ENCODE measurements at regions not wholly inside any gene's neighbourhood (a gene's known extent, or its start where the extent isn't known, plus 50 kb on each side); places are given as distances from the start of the nearest gene placed in this dataset.

DNA sequence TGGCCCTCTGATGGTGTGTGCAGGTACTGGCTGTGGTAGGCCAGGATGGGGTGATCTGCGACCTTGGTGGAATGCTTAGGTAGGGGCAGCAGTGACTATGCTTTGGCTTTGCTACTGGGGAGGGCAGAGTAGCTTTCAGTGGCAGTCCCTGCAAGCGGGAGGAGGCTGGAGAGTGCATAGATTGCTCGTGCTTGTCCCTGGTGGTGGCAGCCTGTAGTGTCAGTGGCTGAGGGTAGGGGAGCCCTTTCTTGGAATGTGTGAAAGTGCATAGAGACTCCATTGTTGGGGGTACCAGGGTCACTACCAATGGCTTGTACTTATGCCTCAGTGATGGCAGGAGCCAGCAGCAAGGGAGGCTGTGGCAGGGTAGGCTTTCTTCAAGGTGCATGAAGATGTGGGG, 582.6 kb downstream of the MRPL39 start:
- DNase-seq (ENCODE audit: low spot score) = no peak

DNA sequence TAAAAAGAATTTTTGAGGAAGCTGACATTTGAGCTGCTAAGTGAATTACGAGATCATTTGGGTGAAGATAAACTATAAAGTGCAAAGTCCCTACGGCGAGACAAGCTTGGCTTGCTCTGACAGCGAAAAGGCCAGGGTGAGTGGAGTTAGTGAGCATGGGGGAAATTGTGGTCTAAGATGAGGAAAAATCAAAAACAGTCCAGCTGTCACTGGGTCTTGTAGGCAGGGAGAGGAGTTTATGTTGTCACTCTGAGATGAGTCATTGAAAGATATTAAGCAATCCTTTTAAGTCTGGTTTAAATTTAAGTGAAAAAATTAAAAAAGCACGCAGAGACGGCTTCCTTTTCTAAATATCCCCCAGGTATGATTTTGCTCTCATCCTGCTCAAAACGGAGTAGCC, 601.9 kb downstream of the MRPL39 start:
- no peak for DNase-seq (ENCODE audit: low spot score)

DNA sequence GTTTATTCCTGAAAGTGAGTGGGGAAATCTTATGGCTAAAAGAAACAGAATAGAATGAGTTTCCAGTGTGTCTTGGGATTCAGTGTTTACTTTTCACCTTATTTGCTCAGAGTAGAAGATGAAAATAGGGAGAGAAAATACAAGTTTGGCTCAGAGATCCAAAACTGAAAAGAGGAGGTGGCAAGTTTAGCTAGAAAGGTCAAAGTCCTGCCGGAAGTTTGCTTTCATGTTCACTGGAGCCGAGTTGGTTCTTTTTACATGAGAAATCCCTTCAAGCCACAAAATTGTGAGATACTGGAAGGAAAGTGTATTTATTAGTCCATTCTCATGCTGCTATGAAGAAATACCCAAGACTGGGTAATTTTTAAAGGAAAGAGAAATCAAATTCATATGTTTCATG, 604.6 kb downstream of the MRPL39 start:
- no peak for DNase-seq (ENCODE audit: low spot score)

DNA sequence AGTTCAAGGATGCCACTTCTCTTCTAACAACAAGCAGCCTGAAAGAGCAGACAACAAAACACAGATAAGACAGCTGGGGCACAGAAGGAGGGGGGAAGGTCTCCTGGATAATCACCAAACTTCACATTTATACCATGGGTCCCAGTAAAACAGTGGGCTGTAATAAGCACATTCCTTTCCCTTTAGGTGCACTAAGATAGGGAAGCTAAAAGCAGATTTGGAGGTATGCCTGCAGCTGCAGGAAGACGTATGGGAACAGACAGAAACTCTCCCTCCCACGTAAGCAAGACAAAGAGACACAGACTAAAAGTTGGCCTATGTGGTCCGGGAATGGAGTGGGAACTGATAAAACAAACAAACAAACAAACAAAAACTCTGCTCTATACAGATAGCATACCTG, 612.1 kb downstream of the MRPL39 start:
- no peak for DNase-seq (ENCODE audit: low spot score)

DNA sequence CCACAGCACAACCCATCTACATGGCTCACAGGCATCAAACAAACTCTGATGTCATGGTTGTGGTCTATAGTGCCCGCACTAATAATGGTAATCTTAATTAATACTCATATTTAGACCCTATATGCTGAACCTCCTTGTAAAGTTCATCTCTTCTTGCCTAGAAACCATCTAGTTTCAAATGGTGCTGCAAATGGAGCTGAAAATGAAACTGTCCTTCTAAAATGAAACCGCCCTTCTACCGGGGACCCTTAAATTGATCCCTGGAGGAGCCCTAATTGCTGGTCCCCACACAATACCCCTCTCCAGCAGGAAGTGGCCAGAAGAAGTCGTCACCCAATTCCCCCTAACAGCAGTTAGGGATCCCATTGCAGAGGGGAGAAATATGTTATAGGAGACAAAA, 612.6 kb downstream of the MRPL39 start:
- DNase-seq (ENCODE audit: low spot score) = no peak

DNA sequence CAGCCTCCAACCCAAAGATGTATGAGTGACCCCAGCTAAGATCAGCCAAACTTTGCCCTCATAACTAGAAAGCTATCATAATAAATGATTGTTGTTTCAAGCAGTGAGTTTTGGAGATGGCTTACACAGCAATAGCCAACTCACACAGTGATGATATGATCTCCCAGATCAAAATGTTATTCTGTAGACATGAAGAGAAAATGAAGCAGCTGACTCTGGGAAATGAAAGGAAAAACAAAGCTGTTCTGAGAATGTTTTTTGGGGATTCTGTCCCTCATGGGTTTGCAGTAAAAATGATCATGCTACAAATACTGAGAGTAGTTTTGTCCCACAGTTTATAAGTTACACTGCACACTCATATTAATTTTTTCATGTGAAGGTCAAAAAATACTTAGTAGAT, 617.8 kb downstream of the MRPL39 start:
- DNase-seq (ENCODE audit: low spot score) = no peak

DNA sequence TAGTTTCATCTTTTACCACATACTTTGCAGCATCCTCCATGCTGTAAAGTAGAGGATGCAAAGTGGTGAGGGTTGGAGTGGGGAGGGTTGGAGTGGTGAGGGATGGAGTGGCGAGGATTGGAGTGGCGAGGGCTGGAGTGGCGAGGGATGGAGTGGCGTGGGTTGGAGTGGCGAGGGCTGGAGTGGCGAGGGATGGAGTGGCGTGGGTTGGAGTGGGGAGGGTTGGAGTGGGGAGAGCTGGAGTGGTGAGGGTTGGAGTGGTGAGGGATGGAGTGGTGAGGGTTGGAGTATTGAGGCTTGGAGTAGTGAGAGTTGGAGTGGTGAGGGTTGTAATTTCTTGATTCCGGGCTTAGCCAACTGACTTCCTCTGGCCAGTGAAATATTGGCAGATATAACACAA, 618.3 kb downstream of the MRPL39 start:
- DNase-seq (ENCODE audit: low spot score) = no peak

DNA sequence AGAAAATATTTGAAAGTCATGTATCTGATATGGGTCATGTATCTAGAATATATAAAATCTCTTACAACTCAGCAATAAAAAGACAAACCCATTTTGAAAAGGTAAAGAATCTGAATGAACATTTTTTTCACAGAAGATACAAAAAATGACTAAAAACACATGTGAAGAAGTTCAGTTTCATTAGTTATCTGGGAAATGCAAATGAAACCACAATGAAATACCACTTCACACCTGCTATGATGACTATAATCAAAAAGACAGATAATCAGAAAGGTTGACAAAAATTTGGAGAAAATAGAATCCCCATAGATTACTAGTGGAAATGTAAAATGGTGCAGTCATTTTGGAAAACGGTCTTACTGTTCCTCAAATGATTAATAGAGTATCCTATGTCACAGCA, 631.0 kb downstream of the MRPL39 start:
- DNase-seq (ENCODE audit: low spot score) = no peak

DNA sequence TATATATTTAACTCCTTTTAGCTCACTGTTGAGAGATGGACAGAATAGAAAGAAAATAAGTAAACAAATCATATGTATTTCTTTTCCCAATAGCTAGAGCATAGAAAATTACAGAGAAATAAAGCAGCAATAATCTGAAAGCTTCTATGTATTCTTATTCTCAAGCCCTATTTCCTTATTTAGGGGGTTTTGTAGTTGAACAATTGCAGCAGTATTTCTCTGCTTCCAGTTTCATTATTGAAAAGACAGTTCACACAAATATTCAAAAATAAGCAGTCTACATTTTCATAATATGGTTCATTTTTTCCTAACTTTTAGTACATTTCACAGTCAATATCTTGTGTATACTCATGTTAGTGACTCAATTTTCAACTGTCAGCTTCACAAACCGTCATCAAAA, 638.2 kb downstream of the MRPL39 start:
- no peak for DNase-seq (ENCODE audit: low spot score)

DNA sequence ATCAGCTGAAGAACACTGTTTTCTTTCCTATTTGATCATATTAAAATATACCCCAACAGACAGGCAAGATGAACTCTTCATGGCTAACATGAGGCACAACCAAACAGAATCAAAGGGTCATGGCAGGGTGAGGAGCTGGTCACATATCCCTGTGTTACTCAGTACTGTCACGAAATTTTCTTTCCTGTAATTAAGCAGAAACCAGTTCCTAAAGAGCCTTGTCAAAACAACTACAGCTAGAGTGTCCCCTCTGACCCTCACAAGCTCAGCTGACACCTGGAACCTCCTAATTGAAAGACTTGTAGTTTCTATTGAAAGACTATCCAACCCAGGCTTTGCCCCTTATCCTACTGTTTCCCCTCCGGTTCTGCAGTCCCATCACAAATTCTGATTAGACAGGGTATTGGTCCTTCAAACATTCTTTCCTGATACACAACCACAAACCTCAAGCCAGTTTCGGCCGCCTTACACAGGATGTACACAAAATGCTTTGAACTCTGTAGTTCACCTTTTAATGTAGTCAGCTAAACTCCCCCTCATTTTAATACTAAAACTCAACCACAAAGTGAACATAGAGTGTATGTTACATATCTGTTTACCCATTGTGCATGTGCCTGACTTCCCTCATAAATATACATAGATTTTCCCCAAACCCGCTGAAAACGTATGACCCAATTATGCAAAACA, 651.9 kb downstream of the MRPL39 start:
- no peak for DNase-seq (ENCODE audit: low spot score)

DNA sequence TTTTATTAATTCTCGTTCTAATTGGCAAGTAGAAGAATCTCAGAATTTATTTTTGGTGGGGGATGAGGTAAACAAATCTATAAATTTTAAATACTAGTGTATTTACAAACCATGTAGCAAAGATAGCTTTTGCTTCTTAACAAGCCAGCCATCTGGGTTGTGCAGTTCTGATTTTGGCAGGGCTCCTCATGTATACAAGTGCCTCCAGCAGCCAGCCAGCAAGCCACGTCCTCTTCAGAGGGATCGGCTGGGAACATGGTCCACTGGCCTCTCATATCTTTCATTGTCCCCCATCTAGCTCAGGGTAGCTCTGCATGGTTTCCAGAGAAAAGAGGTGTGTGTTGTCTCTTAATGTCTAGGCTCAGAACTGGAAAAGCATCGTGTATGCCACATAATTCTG, 659.1 kb downstream of the MRPL39 start:
- DNase-seq (ENCODE audit: low spot score) = no peak

DNA sequence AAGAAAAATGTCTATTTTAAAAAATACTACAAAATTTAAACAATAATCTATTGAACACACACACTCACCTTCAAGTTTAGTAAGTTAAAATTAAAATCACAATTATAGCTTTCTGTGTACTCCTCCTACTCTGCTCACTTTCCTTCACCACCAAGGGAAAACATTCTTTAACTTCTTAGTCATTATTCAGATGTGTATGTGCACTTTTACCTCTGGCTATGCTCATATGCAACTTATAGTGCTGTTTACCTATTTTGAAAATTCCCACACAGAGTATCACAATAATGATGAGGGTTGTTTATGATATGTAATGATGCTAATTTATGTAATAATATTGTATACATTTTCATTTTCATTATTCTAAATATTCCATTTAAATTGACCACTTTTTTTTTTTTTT, 661.4 kb downstream of the MRPL39 start:
- no peak for DNase-seq (ENCODE audit: low spot score)

DNA sequence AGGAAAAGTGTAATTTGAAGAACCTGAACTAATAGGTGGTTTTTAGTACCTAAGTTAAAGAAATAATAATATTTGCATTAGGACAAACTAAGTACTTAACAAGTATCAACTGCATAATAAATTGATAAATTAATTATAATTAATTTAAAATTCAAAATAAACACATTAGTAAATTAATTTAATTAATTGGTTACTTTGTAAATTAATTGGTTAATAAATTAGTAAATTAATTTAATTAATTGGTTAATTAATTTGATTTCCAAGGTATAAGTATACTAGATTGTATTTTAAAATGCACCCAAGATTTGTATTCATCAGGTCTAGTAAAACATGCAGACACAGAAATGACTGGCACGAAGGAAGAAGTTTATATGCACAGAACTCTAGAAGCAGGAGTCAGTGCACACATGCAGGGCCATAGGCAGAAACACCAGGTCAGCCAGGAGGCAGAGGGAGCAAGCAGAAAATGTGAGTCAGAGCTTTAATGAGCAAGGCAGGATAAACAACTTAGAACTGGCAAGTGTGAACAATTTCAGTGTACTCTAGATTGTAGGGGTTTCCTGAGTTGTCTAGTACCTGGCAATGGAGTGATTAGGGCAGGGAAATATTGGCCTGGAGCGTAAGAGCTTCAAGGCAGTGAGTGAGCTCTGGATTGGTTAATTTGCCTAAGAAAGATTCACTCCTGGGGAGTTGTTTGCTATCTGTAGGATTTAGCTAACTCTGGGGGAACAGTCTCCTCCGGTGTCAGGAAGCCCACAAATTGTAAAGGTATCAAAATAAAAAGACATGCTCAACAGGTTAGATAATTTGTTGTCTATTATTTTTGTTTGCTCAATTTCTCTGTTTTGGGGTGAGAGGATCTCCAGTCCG, 665.7 kb downstream of the MRPL39 start:
- no peak for DNase-seq (ENCODE audit: low spot score)

DNA sequence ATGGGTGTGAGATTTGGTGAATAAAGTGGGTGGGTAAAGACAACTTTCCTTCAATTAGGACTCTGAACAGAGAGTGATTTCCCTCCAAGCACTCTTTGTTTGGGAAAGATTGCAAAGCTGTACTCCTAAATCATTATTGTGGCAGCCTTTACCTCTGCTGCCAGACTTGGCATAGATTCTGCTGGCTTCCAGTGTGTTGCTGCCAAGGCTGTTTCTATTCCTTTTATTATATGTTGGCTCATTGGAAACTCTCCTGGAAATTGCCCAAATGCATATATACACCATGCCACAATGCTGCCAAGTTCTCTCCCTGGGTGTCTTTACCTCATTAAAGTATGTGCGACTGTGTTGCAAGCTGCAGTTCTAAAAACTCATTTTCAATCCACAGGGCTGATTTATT, 668.0 kb downstream of the MRPL39 start:
- no peak for DNase-seq (ENCODE audit: low spot score)

DNA sequence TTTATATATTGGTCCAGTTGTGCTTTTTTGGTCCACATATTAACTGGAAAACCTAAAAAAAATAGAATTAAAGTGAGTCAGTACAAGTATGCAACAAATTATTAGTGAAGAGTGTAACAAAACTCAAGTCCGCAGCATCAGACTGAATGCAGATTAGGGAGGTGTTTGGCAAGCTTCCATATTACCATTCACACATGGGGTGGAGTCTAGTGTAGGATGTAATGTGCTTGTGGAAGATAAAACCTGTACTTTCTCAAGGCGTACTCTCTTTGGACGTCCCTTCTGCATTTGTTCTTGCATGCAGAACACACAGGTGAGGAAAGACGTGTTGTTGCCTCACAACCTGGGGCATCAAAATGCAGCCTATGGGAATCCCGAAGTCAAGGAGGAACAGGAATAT, 668.7 kb downstream of the MRPL39 start:
- DNase-seq (ENCODE audit: low spot score) = no peak

DNA sequence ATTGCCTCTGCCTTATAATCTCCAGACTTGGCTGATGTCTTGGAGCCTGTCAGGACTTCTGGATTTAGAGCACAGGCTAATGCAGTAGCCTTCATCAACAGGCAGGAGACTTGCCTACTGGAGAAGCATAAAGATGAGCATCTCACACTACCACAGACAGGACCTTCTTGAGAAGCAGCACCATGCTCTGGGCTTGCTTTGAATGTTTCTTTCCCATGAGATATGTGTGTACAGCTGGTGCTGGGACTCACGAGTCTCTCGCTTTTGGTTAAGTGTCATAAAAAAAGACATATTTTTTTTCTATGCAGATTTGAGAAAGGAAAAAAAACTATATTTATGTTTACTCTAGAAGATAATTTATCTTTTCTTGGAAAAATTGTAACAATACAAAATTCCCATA, 671.3 kb downstream of the MRPL39 start:
- DNase-seq (ENCODE audit: low spot score) = no peak

DNA sequence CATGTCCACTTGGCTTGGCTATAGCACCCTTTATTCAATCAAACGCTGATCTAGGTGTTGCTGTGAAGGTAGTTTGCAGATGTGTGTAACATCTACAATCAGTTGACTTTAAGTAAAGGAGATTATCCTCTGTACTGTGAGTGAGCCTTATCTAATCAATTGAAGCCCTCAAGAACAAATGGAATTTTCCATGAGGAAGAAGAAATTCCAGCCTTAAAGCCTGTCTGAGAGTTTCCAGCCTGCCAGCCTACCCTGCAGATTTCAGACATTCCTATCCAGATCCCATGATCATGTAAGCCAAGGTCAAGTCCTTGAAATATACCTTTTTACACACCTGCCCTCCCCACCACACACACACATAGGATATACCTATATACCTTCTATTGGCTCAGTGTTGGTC, 696.7 kb downstream of the MRPL39 start:
- DNase-seq (ENCODE audit: low spot score) = no peak

DNA sequence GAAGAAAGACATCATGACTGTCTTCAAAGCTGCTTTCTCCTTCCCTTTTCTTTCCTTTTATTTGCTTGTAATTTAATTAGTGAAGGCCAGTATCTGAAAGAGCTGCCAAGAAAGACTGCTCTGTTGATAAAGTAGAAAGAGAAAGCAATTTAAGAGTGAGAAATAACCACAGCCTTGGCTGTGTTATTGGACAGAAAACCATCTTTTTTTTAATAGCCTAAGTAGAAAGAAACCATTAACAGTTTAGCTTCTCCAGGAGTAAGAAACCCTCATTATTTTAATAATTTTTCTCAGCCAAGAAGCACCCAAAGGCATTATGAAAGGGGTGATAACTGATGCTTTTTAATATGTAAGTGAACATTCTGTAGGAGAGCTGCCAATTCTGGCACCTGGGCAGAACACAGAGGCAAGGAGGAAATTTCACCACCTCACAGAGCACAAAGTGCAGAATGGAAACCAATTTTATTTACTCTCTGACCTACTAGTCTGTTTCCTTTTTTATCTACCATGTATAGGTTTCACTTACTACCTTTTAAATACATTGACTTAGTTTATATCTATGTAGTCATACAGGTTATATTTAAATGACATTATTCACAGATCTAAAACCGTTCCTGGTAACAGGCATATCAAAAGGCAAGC, 703.2 kb downstream of the MRPL39 start:
- no peak for DNase-seq (ENCODE audit: low spot score)

DNA sequence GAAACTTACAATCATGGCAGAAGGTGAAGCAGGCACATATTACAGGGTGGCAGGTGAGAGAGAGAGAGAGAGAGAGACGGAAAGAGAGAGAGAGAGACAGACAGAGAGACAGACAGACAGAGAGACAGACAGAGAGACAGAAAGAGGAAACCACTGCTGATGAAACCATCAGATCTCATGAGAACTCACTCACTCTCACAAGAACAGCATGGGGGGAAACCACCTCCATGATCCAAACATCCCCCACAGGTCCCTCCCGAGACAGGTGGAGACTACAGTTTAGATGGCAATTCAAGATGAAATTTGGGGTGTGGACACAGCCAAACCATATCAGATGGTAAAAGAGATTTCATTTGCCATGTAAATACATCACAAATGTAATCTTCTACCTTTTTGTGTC, 708.1 kb downstream of the MRPL39 start:
- no peak for DNase-seq (ENCODE audit: low spot score)

DNA sequence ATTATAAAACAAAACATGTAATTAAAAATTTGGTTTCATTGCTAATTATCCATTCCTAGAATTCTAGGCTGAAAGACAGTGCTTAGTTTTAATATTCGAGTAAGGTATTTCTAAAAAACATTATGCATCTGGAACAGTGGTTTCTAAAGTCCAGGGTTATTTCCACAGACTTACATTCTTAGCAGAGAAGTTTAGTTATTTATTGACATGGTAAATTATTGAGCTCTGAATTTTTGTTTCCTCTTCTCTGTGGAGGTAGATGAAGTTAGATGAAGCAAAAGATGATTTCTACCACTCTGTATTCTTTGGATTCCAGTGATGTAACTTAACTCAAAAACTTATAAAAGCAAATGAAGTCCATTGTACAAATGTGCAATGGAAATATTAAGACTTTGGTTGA, 709.4 kb downstream of the MRPL39 start:
- DNase-seq (ENCODE audit: low spot score) = no peak

DNA sequence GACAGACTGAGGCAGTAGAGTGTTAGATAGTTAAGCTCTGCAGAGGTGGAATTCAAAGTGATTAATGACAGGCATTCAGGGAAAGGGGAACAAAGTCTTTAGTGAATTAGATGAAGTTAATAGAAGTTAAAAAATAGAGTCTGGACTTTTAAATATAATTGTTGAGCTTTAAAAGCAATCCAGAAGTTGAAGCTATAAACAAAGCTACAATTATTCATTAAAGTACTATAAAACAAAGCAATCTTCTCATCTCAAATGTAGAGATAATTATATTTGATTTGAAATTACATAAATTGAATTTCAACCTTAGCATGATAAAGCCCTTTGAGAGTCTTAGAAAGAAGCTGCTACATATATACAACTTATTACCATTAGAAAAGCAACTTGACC, 710.6 kb downstream of the MRPL39 start:
- DNase-seq (ENCODE audit: low spot score) = no peak

DNA sequence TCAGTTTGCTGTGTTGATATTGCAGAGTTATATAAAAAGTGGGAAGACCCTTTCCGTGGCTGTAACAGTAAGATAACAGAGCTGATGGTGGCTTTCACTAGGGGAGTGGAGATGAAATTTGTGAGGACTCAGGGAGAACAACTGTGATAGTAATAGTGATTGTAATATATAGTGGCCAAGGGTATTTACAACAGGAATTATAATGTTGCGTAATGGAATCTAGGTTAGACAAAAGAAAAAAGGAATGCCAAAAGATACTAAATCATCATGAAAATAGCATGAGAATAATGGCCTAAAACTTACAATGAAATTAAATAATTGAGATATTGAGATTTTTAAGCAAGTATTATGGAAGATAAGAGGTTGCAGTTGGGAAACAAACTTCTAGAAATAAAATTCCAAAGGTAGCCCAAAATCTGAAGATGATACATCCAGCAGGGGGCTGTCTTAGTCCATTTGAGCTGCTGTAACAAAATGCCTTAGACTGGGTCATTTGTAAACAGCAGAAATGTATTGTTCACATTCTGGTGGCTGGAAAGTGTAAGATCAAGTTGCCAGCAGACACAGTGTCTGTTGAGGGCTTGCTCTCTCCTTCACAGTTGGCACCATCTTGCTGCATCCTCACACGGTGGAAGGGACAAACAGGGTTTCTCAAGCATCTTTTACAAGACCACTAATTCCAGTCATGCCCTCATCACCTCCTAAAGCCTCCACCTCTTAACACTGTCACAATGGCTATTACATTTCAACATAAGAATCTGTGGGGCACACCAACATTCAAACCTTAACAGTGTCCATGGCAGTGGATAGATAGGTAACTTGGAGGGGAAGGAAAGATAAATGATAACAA, 711.2 kb downstream of the MRPL39 start:
- DNase-seq (ENCODE audit: low spot score) = peak; percentile 26

Measured in NAMALWA (cell line).